Gastroesophageal sphincter (tissue), 3 donors: ENCODE measurements at regions not wholly inside any gene's neighbourhood (a gene's known extent, or its start where the extent isn't known, plus 50 kb on each side); places are given as distances from the start of the nearest gene placed in this dataset.

Experiments
- POLR2A ChIP-seq, 2 donors: fragments of 450-650 bp; IDR thresholded peaks; one replicate each; pipeline ENCODE4 v1.6.1; 2017; ENCODE audit warnings: antibody characterized with exemption in 2 of 2, mild to moderate bottlenecking in 2 of 2, moderate library complexity in 1 of 2
- TF ChIP-seq, protein P1 (sequence below), 4 experiments: fragments of 200-600 bp in 2 of 4; fragments of 450-650 bp in 2 of 4; sonication (generic) in 1 of 4; IDR thresholded peaks; one replicate each; pipeline ENCODE4 v1.5.1; 2017 to 2019; ENCODE audit warnings: antibody characterized with exemption in 4 of 4, mild to moderate bottlenecking in 2 of 4, moderate library complexity in 2 of 4

DNA sequence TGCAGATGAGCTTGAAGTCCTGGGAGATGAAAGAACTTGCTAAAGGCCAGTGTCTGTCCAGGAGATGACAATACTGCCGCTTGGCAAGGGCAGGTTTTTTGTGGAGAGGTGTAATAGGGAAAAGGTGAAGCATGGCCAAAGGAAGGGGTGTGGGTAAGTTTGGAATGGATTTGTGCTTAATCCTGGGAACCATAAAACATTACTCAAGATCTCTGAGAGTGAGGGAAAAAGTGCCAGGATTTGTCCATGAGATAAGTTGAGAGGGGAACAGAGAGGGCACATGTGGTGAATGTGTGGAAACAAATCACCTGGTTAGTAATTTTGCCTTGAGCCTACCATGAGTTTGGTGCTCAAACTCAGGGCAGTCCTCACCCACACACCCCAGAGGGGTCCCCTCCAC lies 108.8 kb upstream of the CD180 start:
- TF ChIP-seq, protein P1, sequence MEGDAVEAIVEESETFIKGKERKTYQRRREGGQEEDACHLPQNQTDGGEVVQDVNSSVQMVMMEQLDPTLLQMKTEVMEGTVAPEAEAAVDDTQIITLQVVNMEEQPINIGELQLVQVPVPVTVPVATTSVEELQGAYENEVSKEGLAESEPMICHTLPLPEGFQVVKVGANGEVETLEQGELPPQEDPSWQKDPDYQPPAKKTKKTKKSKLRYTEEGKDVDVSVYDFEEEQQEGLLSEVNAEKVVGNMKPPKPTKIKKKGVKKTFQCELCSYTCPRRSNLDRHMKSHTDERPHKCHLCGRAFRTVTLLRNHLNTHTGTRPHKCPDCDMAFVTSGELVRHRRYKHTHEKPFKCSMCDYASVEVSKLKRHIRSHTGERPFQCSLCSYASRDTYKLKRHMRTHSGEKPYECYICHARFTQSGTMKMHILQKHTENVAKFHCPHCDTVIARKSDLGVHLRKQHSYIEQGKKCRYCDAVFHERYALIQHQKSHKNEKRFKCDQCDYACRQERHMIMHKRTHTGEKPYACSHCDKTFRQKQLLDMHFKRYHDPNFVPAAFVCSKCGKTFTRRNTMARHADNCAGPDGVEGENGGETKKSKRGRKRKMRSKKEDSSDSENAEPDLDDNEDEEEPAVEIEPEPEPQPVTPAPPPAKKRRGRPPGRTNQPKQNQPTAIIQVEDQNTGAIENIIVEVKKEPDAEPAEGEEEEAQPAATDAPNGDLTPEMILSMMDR (IDR thresholded peaks at IDR 0.05), result no peak
- TF ChIP-seq POLR2A (IDR thresholded peaks at IDR 0.05), result no peak
